Activated CD8-positive, alpha-beta T cell treated with anti-CD3 and anti-CD28 coated beads for 36 hours (primary cell): ENCODE measurements at regions not wholly inside any gene's neighbourhood (a gene's known extent, or its start where the extent isn't known, plus 50 kb on each side); places are given as distances from the start of the nearest gene placed in this dataset.

Experiments
- ATAC-seq: fragments of 200-7000 bp; cut with Tn5 transposase; one replicate; pipeline ENCODE4 v1.10.0; 2021; ENCODE audit warnings: mild to moderate bottlenecking, moderate library complexity
- CTCF ChIA-PET: fragments of 350-600 bp; sonication (Branson Sonifier 250); formaldehyde crosslinking; loops from one replicate; lab custom pipeline; 2021; ENCODE audit warnings: antibody characterized with exemption; lab: Charles Lee
- POLR2A ChIA-PET: fragments of 350-600 bp; sonication (Branson Sonifier 250); formaldehyde crosslinking; loops from one replicate; lab custom pipeline; 2021; ENCODE audit warnings: antibody characterized with exemption; lab: Charles Lee
- DNase-seq: peaks from one replicate; pipeline ENCODE4 v3.0.0-alpha.2; 2020
- H3K27ac Mint-ChIP-seq: one replicate; pipeline ENCODE4 v1.8.0; 2021; ENCODE audit warnings: mild to moderate bottlenecking, mixed read lengths
- H3K27me3 Mint-ChIP-seq: one replicate; pipeline ENCODE4 v1.8.0; 2021; ENCODE audit warnings: mixed read lengths
- H3K36me3 Mint-ChIP-seq: one replicate; pipeline ENCODE4 v1.8.0; 2021; ENCODE audit warnings: low read depth, mixed read lengths
- H3K4me1 Mint-ChIP-seq: one replicate; pipeline ENCODE4 v1.8.0; 2021; ENCODE audit warnings: low read depth, mixed read lengths
- H3K4me3 Mint-ChIP-seq: one replicate; pipeline ENCODE4 v1.8.0; 2021; ENCODE audit warnings: mild to moderate bottlenecking, moderate library complexity, mixed read lengths
- H3K9me3 Mint-ChIP-seq: one replicate; pipeline ENCODE4 v1.8.0; 2021; ENCODE audit warnings: mixed read lengths
- intact Hi-C: fragments of 100-400 bp; cut with micrococcal nuclease; formaldehyde crosslinking; loops from one replicate; pipeline ENCODE4 v1.10.0; 2022
- TF ChIP-seq, protein P1 (sequence below): fragments of 200-600 bp; IDR thresholded peaks from one replicate; pipeline ENCODE4 v1.8.0; 2022; ENCODE audit warnings: antibody characterized with exemption, mild to moderate bottlenecking

DNA sequence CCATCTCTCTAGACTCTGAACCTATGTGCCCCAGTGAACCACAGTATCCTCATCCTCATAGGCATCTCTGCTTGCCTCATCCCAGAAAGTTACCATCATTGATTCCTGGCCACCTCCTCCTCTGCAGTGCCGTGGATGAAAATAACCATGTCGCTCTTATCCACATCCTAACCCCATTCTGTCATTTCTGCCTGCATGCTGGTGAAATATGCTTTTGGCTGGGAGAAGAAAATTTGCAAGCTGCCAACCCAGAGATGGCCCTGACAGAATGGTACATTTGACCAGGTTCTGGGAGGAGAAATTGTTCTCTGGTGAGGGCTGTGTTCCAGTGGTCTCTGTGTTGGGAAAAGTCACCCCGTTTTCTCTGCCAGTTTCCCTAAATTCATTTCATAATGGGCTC, 149.7 kb downstream of the NMUR2 start:
- ChIA-PET CTCF (no interaction called here), POLR2A (no interaction called here)
- H3K27ac Mint-ChIP-seq, result no peak overlapping the region
- intact Hi-C loops, result no loop called here
- no peak for ATAC-seq
- no peak for DNase-seq
- H3K27me3 Mint-ChIP-seq, result peaks cover 2% of the 10 kb centered on the region
- H3K9me3 Mint-ChIP-seq, result no peaks in the 10 kb centered on the region
- no peaks in the 10 kb centered on the region for H3K4me1 Mint-ChIP-seq
- H3K4me3 Mint-ChIP-seq, result no peak overlapping the region
- no peaks in the 10 kb centered on the region for H3K36me3 Mint-ChIP-seq
- TF ChIP-seq, protein P1, sequence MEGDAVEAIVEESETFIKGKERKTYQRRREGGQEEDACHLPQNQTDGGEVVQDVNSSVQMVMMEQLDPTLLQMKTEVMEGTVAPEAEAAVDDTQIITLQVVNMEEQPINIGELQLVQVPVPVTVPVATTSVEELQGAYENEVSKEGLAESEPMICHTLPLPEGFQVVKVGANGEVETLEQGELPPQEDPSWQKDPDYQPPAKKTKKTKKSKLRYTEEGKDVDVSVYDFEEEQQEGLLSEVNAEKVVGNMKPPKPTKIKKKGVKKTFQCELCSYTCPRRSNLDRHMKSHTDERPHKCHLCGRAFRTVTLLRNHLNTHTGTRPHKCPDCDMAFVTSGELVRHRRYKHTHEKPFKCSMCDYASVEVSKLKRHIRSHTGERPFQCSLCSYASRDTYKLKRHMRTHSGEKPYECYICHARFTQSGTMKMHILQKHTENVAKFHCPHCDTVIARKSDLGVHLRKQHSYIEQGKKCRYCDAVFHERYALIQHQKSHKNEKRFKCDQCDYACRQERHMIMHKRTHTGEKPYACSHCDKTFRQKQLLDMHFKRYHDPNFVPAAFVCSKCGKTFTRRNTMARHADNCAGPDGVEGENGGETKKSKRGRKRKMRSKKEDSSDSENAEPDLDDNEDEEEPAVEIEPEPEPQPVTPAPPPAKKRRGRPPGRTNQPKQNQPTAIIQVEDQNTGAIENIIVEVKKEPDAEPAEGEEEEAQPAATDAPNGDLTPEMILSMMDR, result no peak

DNA sequence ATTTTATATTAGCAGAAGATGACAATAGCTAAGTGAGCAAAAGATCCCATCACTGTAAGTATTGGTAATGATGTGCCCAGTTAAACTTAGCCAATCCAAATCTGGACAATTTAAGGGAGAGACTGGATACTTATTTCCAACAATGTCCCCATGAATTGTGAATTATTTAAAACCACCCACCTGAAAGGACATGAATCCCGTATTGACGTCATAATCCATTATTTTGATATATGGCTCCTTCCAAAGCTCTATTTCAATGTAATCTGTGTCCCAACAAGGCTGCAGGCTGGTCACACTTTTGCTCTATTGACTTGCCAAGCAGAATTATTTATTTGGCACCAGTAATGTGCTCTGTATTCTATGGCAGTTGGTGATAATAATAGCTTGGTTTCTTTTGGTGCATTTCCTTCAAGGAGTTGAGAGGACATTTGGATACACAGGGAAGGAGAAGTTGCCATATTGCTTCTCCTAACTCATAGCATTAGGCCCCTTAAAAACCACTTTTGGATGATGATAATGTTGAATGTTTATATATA, 157.2 kb downstream of the NMUR2 start:
- no peak for DNase-seq
- no peak overlapping the region for H3K27ac Mint-ChIP-seq
- H3K36me3 Mint-ChIP-seq, result no peaks in the 10 kb centered on the region
- no peaks in the 10 kb centered on the region for H3K27me3 Mint-ChIP-seq
- no peaks in the 10 kb centered on the region for H3K4me1 Mint-ChIP-seq
- no peak overlapping the region for H3K4me3 Mint-ChIP-seq
- ChIA-PET CTCF (interaction anchor here (0.5 kb wide), 1 partner anchor 366 kb away, joined by 3 read pairs; no protein-coding TSS in a partner anchor), POLR2A (no interaction called here)
- no peak for ATAC-seq
- TF ChIP-seq, protein P1, result no peak
- intact Hi-C loops, result no loop called here
- H3K9me3 Mint-ChIP-seq, result no peaks in the 10 kb centered on the region

DNA sequence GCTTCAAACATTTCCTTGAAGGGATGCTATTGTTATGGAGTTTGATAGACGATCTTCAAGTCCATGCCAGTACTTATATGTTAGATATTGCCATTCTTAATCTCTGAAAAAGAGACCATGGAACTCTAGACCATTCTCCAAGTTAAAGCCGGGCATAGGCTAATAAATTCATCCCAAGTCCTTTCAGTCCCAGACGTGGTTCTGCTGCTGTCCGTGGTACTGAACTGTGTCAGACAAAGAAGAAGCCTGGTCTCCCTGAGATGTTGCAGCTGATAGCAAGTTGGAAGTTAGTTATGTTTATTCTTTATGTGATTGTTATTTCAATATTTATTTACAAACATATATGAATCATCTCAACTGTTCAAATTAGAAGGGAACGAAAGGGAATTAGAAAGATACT, 158.7 kb downstream of the NMUR2 start:
- TF ChIP-seq, protein P1, result no peak
- POLR2A ChIA-PET, result no interaction called here
- intact Hi-C loops, result no loop called here
- ATAC-seq (no peak), DNase-seq (peak; percentile 4)
- H3K27ac Mint-ChIP-seq, result no peak overlapping the region
- no peaks in the 10 kb centered on the region for H3K9me3 Mint-ChIP-seq
- CTCF ChIA-PET, result no interaction called here
- H3K36me3 Mint-ChIP-seq, result no peaks in the 10 kb centered on the region
- no peaks in the 10 kb centered on the region for H3K4me1 Mint-ChIP-seq
- H3K4me3 Mint-ChIP-seq, result no peak overlapping the region
- H3K27me3 Mint-ChIP-seq, result no peaks in the 10 kb centered on the region

DNA sequence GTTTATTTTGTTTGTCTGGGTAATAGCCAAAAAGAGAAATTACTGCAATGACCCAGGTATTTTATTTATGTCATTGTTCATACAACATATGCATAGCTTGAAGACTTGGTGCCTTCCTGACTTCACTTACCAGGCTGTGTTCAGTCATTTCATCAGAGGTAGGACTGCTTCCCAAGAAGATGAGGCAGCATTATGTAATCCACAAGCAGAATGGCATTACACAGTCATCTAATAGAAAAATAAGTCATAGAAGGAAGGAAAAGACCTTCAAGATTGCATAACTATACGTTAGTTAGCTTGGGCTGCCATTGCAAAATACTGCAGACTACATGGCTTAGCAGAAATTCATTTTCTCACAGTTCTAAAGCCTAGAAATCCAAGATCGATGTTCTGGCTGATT, 167.5 kb downstream of the NMUR2 start:
- CTCF ChIA-PET, result no interaction called here

DNA sequence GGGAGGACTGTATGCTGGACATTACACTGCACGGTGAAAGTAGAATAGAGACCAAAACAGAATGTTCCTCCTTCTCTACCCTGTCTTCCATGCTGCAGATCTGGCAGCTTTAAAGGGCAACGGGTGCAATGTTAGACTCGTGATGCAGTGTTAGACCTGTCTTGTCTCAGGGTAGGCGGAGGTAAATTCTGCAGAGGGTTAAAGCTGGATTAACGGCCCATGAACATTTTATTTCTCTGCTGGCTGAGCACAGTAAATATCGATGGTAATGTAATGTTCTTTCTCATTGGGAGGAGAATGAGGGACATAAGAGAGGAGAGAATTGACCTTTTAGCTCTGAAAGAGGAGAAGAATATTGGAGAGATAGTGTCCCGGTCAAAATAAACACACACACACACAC, 178.9 kb downstream of the NMUR2 start:
- Mint-ChIP-seq H3K9me3 (no peaks in the 10 kb centered on the region), H3K27ac (no peak overlapping the region), H3K4me3 (no peak overlapping the region), H3K36me3 (no peaks in the 10 kb centered on the region), H3K27me3 (peaks cover 3% of the 10 kb centered on the region), H3K4me1 (no peaks in the 10 kb centered on the region)
- ChIA-PET CTCF (no interaction called here), POLR2A (no interaction called here)
- TF ChIP-seq, protein P1, result no peak
- ATAC-seq, result no peak
- DNase-seq, result no peak
- intact Hi-C loops, result no loop called here

More for the DNA sequence above, 167.5 kb downstream of the NMUR2 start:
- Mint-ChIP-seq H3K27ac (no peak overlapping the region), H3K36me3 (no peaks in the 10 kb centered on the region), H3K4me1 (no peaks in the 10 kb centered on the region), H3K4me3 (no peak overlapping the region), H3K9me3 (no peaks in the 10 kb centered on the region), H3K27me3 (no peaks in the 10 kb centered on the region)
- DNase-seq (no peak), ATAC-seq (no peak)
- POLR2A ChIA-PET, result no interaction called here
- TF ChIP-seq, protein P1, result no peak
- intact Hi-C loops, result no loop called here
